Cardiac muscle cell (in vitro differentiated cells and primary cell): ENCODE measurements at regions not wholly inside any gene's neighbourhood (a gene's known extent, or its start where the extent isn't known, plus 50 kb on each side); places are given as distances from the start of the nearest gene placed in this dataset.
A peak's percentile ranks its signal among the peaks of the same experiment; 100 is the strongest.
"Not testable (repeated sequence)": the region's sequence is repeated elsewhere in the genome, so short reads cannot be mapped to it uniquely, and the experiment has no call there.

Source experiments
- DNase-seq, 2 donors: peaks; one replicate each; pipeline versions ENCODE4 v3.0.0 to v3.0.0-alpha.2; 2010 to 2017; ENCODE audit warnings: low read depth in 1 of 2, low spot score in 1 of 2
- H3K27ac ChIP-seq: fragments of 200-600 bp; sonication (generic); 2 replicates; pipeline ENCODE4 v1.5.1; 2016
- H3K27me3 ChIP-seq: fragments of 200-600 bp; sonication (generic); 2 replicates; pipeline ENCODE4 v1.6.0; 2016; ENCODE audit warnings: control low read depth
- H3K36me3 ChIP-seq: fragments of 200-600 bp; sonication (generic); 2 replicates; pipeline ENCODE4 v1.5.1; 2016; ENCODE audit warnings: control low read depth
- H3K4me1 ChIP-seq: fragments of 200-600 bp; sonication (generic); 2 replicates; pipeline ENCODE4 v1.8.1; 2017; ENCODE audit warnings: low read depth, mild to moderate bottlenecking, mixed run types
- H3K4me3 ChIP-seq: fragments of 200-600 bp; sonication (generic); 2 replicates; pipeline ENCODE4 v1.5.1; 2016; ENCODE audit warnings: mild to moderate bottlenecking
- H3K9me3 ChIP-seq: fragments of 200-600 bp; sonication (generic); 2 replicates; pipeline ENCODE4 v1.5.1; 2017; ENCODE audit warnings: low read depth, mild to moderate bottlenecking, control low read depth
- TF ChIP-seq, protein P1 (sequence below): IDR thresholded peaks from 2 replicates; pipeline ENCODE4 v1.5.1; 2012; ENCODE audit warnings: low read depth, mild to moderate bottlenecking, low read length

DNA sequence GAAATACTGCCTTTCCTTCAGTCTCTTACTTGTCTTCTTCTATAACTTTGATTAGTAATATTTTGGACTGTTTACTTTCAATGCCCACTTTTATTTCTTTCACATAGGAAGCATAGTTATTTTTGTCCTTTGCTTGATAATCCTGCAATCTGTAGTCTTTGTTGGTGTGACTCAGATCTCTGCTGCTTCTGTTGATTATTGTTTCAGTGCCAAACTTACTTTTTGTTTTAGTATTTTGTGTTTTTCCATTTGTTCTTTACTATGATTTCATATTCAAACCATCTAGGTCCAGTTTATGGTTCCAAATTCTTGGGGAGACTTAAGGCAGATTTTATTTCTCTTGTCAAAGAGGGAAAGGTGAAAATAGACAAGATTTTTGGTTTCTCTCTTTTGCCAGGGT, 399.9 kb downstream of the HLX start:
- Histone ChIP-seq H3K4me1 (peaks cover 2% of the 10 kb centered on the region), H3K27me3 (no peaks in the 10 kb centered on the region), H3K9me3 (no peaks in the 10 kb centered on the region), H3K27ac (no peak overlapping the region), H3K4me3 (no peak overlapping the region), H3K36me3 (no peaks in the 10 kb centered on the region)
- TF ChIP-seq, protein P1, sequence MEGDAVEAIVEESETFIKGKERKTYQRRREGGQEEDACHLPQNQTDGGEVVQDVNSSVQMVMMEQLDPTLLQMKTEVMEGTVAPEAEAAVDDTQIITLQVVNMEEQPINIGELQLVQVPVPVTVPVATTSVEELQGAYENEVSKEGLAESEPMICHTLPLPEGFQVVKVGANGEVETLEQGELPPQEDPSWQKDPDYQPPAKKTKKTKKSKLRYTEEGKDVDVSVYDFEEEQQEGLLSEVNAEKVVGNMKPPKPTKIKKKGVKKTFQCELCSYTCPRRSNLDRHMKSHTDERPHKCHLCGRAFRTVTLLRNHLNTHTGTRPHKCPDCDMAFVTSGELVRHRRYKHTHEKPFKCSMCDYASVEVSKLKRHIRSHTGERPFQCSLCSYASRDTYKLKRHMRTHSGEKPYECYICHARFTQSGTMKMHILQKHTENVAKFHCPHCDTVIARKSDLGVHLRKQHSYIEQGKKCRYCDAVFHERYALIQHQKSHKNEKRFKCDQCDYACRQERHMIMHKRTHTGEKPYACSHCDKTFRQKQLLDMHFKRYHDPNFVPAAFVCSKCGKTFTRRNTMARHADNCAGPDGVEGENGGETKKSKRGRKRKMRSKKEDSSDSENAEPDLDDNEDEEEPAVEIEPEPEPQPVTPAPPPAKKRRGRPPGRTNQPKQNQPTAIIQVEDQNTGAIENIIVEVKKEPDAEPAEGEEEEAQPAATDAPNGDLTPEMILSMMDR = no peak
- no peak for DNase-seq

- DNase-seq = no peak
- no peaks in the 10 kb centered on the region for H3K9me3 ChIP-seq
- peaks cover 12% of the 10 kb centered on the region for H3K4me1 ChIP-seq
- no peak overlapping the region for H3K4me3 ChIP-seq
- H3K27me3 ChIP-seq = no peaks in the 10 kb centered on the region
- H3K27ac ChIP-seq = no peak overlapping the region
- no peaks in the 10 kb centered on the region for H3K36me3 ChIP-seq
- TF ChIP-seq, protein P1 = no peak
These were observed 404.3 kb downstream of the HLX start for GRCh38 chr1:221283532-221283931.

- H3K9me3 ChIP-seq = no peaks in the 10 kb centered on the region
- no peak overlapping the region for H3K27ac ChIP-seq
- DNase-seq = peak; percentile 34 to 37
- no peaks in the 10 kb centered on the region for H3K36me3 ChIP-seq
- no peaks in the 10 kb centered on the region for H3K27me3 ChIP-seq
- TF ChIP-seq, protein P1 = no peak
- no peak overlapping the region for H3K4me3 ChIP-seq
- peaks cover 12% of the 10 kb centered on the region for H3K4me1 ChIP-seq
These were observed 404.8 kb downstream of the HLX start for GRCh38 chr1:221284028-221284427.

DNA sequence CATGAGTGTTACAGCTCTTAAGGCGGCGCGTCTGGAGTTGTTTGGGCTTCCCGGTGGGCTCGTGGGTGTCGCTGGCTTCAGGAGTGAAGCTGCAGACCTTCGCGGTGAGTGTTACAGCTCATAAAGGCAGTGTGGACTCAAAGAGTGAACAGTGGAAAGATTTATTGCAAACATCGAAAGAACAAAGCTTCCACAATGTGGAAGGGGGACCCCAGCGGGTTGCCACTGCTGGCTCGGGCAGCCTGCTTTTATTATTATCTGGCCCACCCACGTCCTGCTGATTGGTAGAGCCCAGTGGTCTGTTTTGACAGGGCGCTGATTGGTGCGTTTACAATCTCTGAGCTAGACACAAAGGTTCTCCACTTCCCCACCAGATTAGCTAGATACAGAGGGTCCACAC, 405.7 kb downstream of the HLX start:
- H3K4me3 ChIP-seq, H3K9me3 ChIP-seq, H3K27me3 ChIP-seq, H3K27ac ChIP-seq, DNase-seq, H3K36me3 ChIP-seq: not testable (repeated sequence)
- H3K4me1 ChIP-seq = peaks cover 12% of the 10 kb centered on the region

DNA sequence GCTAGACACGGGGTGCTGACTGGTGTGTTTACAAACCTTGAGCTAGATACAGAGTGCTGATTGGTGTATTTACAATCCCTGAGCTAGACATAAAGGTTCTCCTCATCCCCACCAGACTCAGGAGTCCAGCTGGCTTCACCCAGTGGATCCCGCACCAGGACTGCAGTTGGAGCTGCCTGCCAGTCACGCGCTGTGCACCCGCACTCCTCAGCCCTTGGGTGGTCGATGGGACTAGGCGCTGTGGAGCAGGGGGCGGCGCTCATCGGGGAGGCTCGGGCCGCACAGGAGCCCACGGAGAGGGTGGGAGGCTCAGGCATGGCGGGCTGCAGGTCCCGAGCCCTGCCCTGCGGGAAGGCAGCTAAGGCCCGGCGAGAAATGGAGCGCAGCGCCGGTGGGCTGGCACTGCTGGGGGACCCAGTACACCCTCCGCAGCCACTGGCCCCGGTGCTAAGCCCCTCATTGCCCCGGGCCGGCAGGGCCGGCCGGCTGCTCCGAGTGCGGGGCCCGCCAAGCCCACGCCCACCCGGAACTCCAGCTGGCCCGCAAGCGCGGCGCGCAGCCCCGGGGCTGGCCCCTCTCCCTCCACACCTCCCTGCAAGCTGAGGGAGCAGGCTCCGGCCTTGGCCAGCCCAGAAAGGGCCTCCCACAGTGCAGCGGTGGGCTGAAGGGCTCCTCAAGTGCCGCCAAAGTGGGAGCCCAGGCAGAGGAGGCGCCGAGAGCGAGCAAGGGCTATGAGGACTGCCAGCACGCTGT, 406.4 kb downstream of the HLX start:
- H3K4me1 ChIP-seq = peaks cover 12% of the 10 kb centered on the region
- not testable (repeated sequence) for H3K9me3 ChIP-seq, H3K36me3 ChIP-seq, H3K27me3 ChIP-seq, H3K4me3 ChIP-seq, DNase-seq, H3K27ac ChIP-seq

GRCh38 chr1:221286399-221286798, 407.2 kb downstream of the HLX start:
- no peaks in the 10 kb centered on the region for H3K36me3 ChIP-seq
- peak overlapping the region; percentile 64 for H3K27ac ChIP-seq
- TF ChIP-seq, protein P1 = no peak
- H3K4me3 ChIP-seq = no peak overlapping the region
- H3K9me3 ChIP-seq = no peaks in the 10 kb centered on the region
- no peak for DNase-seq
- H3K4me1 ChIP-seq = peaks cover 12% of the 10 kb centered on the region
- no peaks in the 10 kb centered on the region for H3K27me3 ChIP-seq
